Progenitor cell of endocrine pancreas (in vitro differentiated cells): ENCODE measurements at regions not wholly inside any gene's neighbourhood (a gene's known extent, or its start where the extent isn't known, plus 50 kb on each side); places are given as distances from the start of the nearest gene placed in this dataset.
A peak's percentile ranks its signal among the peaks of the same experiment; 100 is the strongest.

Source experiments
- DNase-seq: peaks from one replicate; pipeline ENCODE4 v3.0.0; 2021; ENCODE audit warnings: low spot score; ENCODE audit not compliant: unreplicated experiment
- H3K27ac Mint-ChIP-seq: 2 replicates; pipeline ENCODE4 v1.8.0; 2021; ENCODE audit warnings: mild to moderate bottlenecking, moderate library complexity, mixed read lengths
- H3K27me3 Mint-ChIP-seq: 2 replicates; pipeline ENCODE4 v1.8.0; 2021; ENCODE audit warnings: mixed read lengths
- H3K36me3 Mint-ChIP-seq: 2 replicates; pipeline ENCODE4 v1.8.0; 2022; ENCODE audit warnings: mixed read lengths; ENCODE audit not compliant: insufficient read depth
- H3K4me1 Mint-ChIP-seq: 2 replicates; pipeline ENCODE4 v1.8.0; 2021; ENCODE audit warnings: low read depth, mixed read lengths
- H3K4me3 Mint-ChIP-seq: 2 replicates; pipeline ENCODE4 v1.8.0; 2021; ENCODE audit warnings: low read depth, mild to moderate bottlenecking, moderate library complexity, mixed read lengths
- H3K9me3 Mint-ChIP-seq: 2 replicates; pipeline ENCODE4 v1.8.0; 2021; ENCODE audit warnings: low read depth, mixed read lengths
- CTCF ChIP-seq: fragments of 200-600 bp; sonication (generic); IDR thresholded peaks from one replicate; pipeline ENCODE4 v1.5.0; 2021; ENCODE audit warnings: antibody characterized with exemption, mild to moderate bottlenecking; ENCODE audit not compliant: unreplicated experiment

- Mint-ChIP-seq H3K27ac (no peak overlapping the region), H3K36me3 (peaks cover 2% of the 10 kb centered on the region), H3K27me3 (peaks cover 15% of the 10 kb centered on the region), H3K4me3 (no peak overlapping the region), H3K4me1 (peaks cover 11% of the 10 kb centered on the region), H3K9me3 (peaks cover 3% of the 10 kb centered on the region)
- no peak for TF ChIP-seq CTCF
- DNase-seq: no peak
Observed at GRCh38 chr4:111802191-111802590, 343.1 kb upstream of the FAM241A start.

DNA sequence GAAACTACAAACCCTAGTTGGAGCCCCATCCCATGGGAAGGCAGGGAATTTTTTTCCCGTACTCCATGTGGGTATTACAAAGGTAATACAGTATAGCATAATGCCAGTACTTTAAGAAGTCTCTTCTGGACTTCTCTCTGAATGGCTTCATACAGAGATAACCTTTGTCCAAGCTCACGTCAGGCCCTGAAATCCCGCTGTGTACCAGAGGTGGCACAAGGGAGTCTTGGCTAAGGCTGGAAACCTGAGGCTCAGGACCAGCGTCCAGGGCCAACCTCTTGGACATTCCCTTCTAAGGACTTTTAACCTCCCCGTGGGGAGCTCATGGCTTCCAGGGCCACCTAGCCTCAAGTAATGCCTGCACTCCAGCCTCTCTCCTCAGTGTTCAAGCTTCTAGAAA, 338.9 kb upstream of the FAM241A start:
- peaks cover 3% of the 10 kb centered on the region for H3K9me3 Mint-ChIP-seq
- no peaks in the 10 kb centered on the region for H3K36me3 Mint-ChIP-seq
- H3K27ac Mint-ChIP-seq: no peak overlapping the region
- DNase-seq: no peak
- no peak overlapping the region for H3K4me3 Mint-ChIP-seq
- TF ChIP-seq CTCF: peak; percentile 46
- peaks cover 6% of the 10 kb centered on the region for H3K27me3 Mint-ChIP-seq
- peaks cover 3% of the 10 kb centered on the region for H3K4me1 Mint-ChIP-seq

DNA sequence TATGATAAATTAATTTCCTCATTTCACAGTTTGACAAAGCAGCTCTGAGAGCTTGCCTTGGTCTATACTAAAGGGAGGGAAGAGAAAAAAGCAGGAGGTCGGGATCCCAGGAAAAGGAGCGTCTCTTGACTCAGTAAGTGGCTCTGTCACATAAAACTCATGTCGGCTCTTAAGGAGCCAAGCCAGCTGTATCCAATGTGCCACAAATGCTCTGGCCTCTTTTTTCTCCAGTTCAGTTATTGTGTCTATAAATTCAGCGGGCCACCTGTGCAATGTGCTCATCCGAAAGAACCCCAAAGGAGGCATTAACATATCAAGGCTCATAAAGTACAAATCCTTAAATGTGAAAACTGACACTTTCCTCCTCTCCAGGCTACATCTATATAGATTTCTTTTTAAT, 337.7 kb upstream of the FAM241A start:
- no peak for DNase-seq
- peaks cover 7% of the 10 kb centered on the region for H3K4me1 Mint-ChIP-seq
- peaks cover under 1% of the 10 kb centered on the region for H3K9me3 Mint-ChIP-seq
- TF ChIP-seq CTCF: no peak
- no peak overlapping the region for H3K27ac Mint-ChIP-seq
- no peaks in the 10 kb centered on the region for H3K36me3 Mint-ChIP-seq
- H3K27me3 Mint-ChIP-seq: peaks cover 6% of the 10 kb centered on the region
- no peak overlapping the region for H3K4me3 Mint-ChIP-seq

DNA sequence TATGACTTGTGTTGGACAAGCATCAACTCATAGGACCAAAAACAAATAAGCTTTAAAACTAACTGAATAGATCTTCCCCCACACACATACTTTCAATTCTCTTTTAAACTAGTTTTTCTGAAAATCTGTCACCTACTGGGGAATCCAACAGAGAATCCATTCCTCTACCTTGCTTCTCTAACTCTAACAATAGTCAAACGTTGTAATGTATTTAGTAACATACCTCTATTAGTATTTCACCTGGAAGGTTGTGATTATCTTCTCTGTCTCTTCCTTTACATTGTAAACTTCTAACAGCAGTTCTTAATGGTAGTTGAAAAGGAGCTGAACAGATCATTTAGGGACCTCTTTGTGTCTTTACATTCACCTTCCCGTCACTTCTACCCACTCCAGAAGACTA, 337.1 kb upstream of the FAM241A start:
- no peak for TF ChIP-seq CTCF

GRCh38 chr4:111811661-111812060, 333.6 kb upstream of the FAM241A start:
- Mint-ChIP-seq H3K27ac (no peak overlapping the region), H3K4me1 (peaks cover 13% of the 10 kb centered on the region), H3K4me3 (no peak overlapping the region), H3K36me3 (peaks cover 2% of the 10 kb centered on the region), H3K9me3 (peaks cover 3% of the 10 kb centered on the region), H3K27me3 (peaks cover 3% of the 10 kb centered on the region)
- no peak for TF ChIP-seq CTCF
- no peak for DNase-seq

More for the DNA sequence above, 337.1 kb upstream of the FAM241A start:
- Mint-ChIP-seq H3K4me3 (no peak overlapping the region), H3K4me1 (peaks cover 10% of the 10 kb centered on the region), H3K36me3 (no peaks in the 10 kb centered on the region), H3K27ac (no peak overlapping the region), H3K27me3 (peaks cover 6% of the 10 kb centered on the region), H3K9me3 (no peaks in the 10 kb centered on the region)
- no peak for DNase-seq
